BJ (cell line): ENCODE measurements at regions not wholly inside any gene's neighbourhood (a gene's known extent, or its start where the extent isn't known, plus 50 kb on each side); places are given as distances from the start of the nearest gene placed in this dataset.

Experiments
- CTCF ChIA-PET: fragments of 350-600 bp; formaldehyde crosslinking; extraction: SDS; loops from one replicate; lab custom pipeline; 2021; ENCODE audit warnings: antibody characterized with exemption, inconsistent platforms; lab: Yijun Ruan, JAX
- POLR2A ChIA-PET: fragments of 300-600 bp; sonication (Branson Sonifier 250); formaldehyde crosslinking; extraction: SDS; loops from one replicate; lab custom pipeline; 2021; ENCODE audit warnings: antibody characterized with exemption; lab: Charles Lee
- DNase-seq: peaks from one replicate; pipeline ENCODE4 v3.0.0-alpha.2; 2011; ENCODE audit warnings: low read depth
- H3K27me3 ChIP-seq: 2 replicates; pipeline ENCODE4 v1.6.0; 2011; ENCODE audit warnings: low read length; ENCODE audit not compliant: control insufficient read depth, insufficient read depth
- H3K36me3 ChIP-seq: 2 replicates; pipeline ENCODE4 v1.5.1; 2011; ENCODE audit warnings: low read length; ENCODE audit not compliant: control insufficient read depth, insufficient read depth
- H3K4me3 ChIP-seq: 2 replicates; pipeline ENCODE4 v1.5.1; 2011; ENCODE audit warnings: low read depth, mild to moderate bottlenecking, control low read depth, low read length
- TF ChIP-seq, protein P1 (sequence below): IDR thresholded peaks from 2 replicates; pipeline ENCODE4 v1.5.1; 2011; ENCODE audit warnings: low read depth, mild to moderate bottlenecking, control low read depth, inconsistent platforms, low read length, moderate library complexity; ENCODE audit not compliant: insufficient read depth

DNA sequence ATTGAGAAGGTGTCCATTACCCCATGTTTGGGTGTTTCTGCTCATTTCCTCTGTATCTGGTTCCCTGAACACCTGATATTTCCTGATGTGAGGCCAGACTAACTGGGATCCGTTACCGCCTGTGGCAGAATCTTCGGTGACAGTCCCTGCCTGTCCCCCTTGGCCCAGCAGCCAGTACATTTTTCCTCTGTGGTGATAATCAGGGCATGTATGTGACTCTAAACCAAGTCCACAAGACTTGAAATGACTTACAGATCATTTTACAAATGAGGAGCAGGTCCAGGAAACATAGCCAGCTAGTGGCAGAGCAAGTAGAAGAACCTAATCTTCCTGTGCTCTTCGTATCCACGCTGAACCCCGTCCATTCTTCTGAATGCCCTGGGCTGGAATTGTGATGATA is 143.5 kb upstream of the IPO9 start:
- CTCF ChIA-PET, result interaction anchor here (1.9 kb wide), 1 partner anchor 10 kb away, joined by 5 read pairs; no protein-coding TSS in a partner anchor

DNA sequence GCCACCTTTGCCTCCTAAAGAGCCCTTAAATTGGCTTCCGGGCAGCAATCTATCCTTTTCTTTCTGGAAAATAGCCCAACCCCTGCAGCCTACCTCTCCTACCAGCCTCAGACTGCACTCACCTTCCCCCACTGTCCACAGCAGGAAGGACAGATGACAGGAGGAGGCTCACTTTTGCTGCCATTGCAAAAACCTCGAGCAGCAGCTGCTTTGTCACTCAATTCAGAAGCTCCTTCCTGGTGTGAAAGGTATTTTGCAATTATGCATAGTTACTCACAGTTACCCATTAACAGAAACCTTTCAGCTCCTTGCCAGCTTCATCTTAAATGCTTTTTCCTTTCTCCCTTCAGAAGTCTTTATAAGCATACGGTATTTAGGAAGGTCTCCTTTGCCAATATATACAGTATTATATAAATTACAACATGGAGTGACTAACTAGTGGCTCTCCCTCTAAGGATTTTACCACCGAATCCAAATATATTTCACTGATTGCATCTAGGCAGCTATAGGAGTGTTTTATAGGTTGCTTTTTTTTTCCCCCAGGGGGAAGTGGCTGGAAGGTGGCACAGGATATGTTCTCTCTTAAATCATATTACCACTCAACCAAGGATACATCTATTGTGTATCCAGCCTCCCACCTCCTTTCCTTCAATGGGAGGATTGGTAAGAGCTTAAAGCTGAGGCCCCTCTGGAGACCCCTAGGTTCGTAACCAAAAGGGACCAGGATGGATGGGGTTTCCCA is 142.1 kb upstream of the IPO9 start:
- ChIA-PET POLR2A (no interaction called here), CTCF (interaction anchor here (0.6 to 1.0 kb wide), 3 partner anchors 17 to 251 kb away, joined by 3 to 4 read pairs (median 4); no protein-coding TSS in a partner anchor)
- TF ChIP-seq, protein P1, sequence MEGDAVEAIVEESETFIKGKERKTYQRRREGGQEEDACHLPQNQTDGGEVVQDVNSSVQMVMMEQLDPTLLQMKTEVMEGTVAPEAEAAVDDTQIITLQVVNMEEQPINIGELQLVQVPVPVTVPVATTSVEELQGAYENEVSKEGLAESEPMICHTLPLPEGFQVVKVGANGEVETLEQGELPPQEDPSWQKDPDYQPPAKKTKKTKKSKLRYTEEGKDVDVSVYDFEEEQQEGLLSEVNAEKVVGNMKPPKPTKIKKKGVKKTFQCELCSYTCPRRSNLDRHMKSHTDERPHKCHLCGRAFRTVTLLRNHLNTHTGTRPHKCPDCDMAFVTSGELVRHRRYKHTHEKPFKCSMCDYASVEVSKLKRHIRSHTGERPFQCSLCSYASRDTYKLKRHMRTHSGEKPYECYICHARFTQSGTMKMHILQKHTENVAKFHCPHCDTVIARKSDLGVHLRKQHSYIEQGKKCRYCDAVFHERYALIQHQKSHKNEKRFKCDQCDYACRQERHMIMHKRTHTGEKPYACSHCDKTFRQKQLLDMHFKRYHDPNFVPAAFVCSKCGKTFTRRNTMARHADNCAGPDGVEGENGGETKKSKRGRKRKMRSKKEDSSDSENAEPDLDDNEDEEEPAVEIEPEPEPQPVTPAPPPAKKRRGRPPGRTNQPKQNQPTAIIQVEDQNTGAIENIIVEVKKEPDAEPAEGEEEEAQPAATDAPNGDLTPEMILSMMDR, result no peak
- Histone ChIP-seq H3K4me3 (no peak overlapping the region), H3K36me3 (no peaks in the 10 kb centered on the region; the same call in 1 of the 2 replicates), H3K27me3 (no peaks in the 10 kb centered on the region)
- no peak for DNase-seq

More for the DNA sequence above, 143.5 kb upstream of the IPO9 start:
- no peaks in the 10 kb centered on the region for H3K27me3 ChIP-seq
- H3K4me3 ChIP-seq, result no peak overlapping the region
- TF ChIP-seq, protein P1, result no peak
- POLR2A ChIA-PET, result no interaction called here
- DNase-seq, result no peak
- H3K36me3 ChIP-seq, result peaks cover 4% of the 10 kb centered on the region

DNA sequence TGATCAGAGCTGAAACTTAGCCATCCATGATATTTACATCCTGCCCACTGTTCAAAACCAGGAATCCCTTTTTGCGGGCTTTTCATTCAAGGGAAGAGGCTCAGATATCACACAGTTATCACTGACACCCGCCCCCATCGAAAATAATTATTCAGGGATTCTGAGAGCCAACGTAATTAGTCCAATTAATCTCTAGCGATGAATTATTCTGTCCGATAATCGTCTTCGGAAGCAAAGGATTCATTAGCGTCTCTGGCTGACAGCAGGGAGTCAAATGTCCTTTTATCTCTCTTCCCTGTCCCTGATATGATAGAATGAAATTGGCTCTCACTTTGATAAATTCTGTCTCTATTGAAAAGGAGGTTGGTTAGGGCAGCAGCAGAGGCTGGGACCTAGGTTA is 140.4 kb upstream of the IPO9 start:
- POLR2A ChIA-PET, result no interaction called here
- Histone ChIP-seq H3K27me3 (no peaks in the 10 kb centered on the region), H3K4me3 (no peak overlapping the region), H3K36me3 (no peaks in the 10 kb centered on the region; the same call in 1 of the 2 replicates)
- CTCF ChIA-PET, result no interaction called here
- TF ChIP-seq, protein P1, result no peak
- DNase-seq, result no peak

DNA sequence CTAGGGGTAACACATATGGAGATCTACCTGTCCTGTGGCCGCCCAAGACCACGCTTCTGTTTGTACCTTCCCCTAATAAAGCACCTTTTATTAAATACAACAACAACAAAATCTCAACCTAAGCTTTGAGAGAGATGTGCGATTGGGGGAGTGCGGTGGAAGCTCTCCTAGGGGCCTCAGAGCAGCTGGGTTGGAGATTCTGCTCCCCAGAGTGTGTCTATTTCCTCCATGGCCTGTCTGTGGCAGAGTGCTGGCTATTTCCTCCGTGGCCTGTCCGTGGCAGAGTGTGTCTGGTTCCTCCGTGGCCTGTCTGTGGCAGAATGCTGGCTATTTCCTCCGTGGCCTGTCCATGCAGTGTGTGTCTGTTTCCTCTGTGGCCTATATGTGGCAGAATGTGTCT is 139.3 kb upstream of the IPO9 start:
- Histone ChIP-seq H3K36me3 (no peaks in the 10 kb centered on the region; the same call in 1 of the 2 replicates), H3K27me3 (no peaks in the 10 kb centered on the region), H3K4me3 (no peak overlapping the region)
- POLR2A ChIA-PET, result no interaction called here
- no peak for DNase-seq
- TF ChIP-seq, protein P1, result no peak
- CTCF ChIA-PET, result interaction anchor here (0.5 kb wide), 1 partner anchor 130 kb away, joined by 3 read pairs; no protein-coding TSS in a partner anchor

DNA sequence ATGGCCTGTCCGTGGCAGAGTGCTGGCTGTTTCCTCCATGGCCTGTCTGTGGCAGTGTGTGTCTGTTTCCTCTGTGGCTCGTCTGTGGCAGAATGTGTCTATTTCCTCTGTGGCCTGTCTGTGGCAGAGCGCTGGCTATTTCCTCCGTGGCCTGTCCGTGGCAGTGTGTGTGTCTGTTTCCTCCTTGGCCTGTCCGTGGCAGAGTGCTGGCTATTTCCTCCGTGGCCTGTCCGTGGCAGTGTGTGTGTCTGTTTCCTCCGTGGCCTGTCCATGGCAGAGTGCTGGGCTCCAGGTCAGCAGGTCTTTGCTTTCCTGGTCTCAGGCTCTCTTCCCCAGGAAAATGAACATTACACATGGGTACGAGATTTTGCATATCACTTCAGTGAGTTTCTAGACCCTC is 138.4 kb upstream of the IPO9 start:
- POLR2A ChIA-PET, result no interaction called here
- TF ChIP-seq, protein P1, result no peak

More for the DNA sequence above, 138.4 kb upstream of the IPO9 start:
- Histone ChIP-seq H3K4me3 (no peak overlapping the region), H3K27me3 (no peaks in the 10 kb centered on the region), H3K36me3 (no peaks in the 10 kb centered on the region)
- no peak for DNase-seq
- CTCF ChIA-PET, result no interaction called here
